GM12873 (cell line): ENCODE measurements at regions not wholly inside any gene's neighbourhood (a gene's known extent, or its start where the extent isn't known, plus 50 kb on each side); places are given as distances from the start of the nearest gene placed in this dataset.

Source experiments
- CTCF ChIP-seq: IDR thresholded peaks from 2 replicates; pipeline ENCODE4 v1.5.1; 2012; ENCODE audit warnings: low read depth, mild to moderate bottlenecking, moderate library complexity, low read length, control low read depth; ENCODE audit not compliant: insufficient read depth; ENCODE audit errors: missing control alignments

GRCh38 chr3:180161770-180162169, 125.0 kb upstream of the PEX5L start:
- no peak for TF ChIP-seq CTCF

GRCh38 chr3:180175572-180175971, 138.8 kb upstream of the PEX5L start:
- TF ChIP-seq CTCF, result no peak

GRCh38 chr3:180176059-180176458, 139.3 kb upstream of the PEX5L start:
- TF ChIP-seq CTCF, result no peak

GRCh38 chr3:180177255-180177654, 140.5 kb upstream of the PEX5L start:
- TF ChIP-seq CTCF, result no peak

- TF ChIP-seq CTCF, result no peak
These were observed 142.8 kb upstream of the PEX5L start for GRCh38 chr3:180179562-180179961.

- no peak for TF ChIP-seq CTCF
These were observed 144.1 kb upstream of the PEX5L start for GRCh38 chr3:180180795-180181194.

GRCh38 chr3:180181387-180181786, 144.7 kb upstream of the PEX5L start:
- no peak for TF ChIP-seq CTCF

- TF ChIP-seq CTCF, result no peak
These were observed 146.6 kb upstream of the PEX5L start for GRCh38 chr3:180183346-180183745.
